Endothelial cell of umbilical vein (primary cell): ENCODE measurements at regions not wholly inside any gene's neighbourhood (a gene's known extent, or its start where the extent isn't known, plus 50 kb on each side); places are given as distances from the start of the nearest gene placed in this dataset.

Source experiments
- BruUV-seq: library from RNA; stranded (reverse); fragments of 400-500 nt; replicated peaks from 2 replicates; lab custom pipeline; 2021; lab: Mats Ljungman, UMichigan
- CTCF ChIA-PET: fragments of 300-600, 350-600 bp; sonication (Branson Sonifier 250); formaldehyde crosslinking; loops from one replicate; lab custom pipeline; 2021; ENCODE audit warnings: antibody characterized with exemption, inconsistent platforms; lab: Charles Lee
- POLR2A ChIA-PET: fragments of 300-600, 350-600 bp; sonication (Branson Sonifier 250); formaldehyde crosslinking; loops from one replicate; lab custom pipeline; 2021; ENCODE audit warnings: antibody characterized with exemption, inconsistent platforms; lab: Charles Lee
- DNase-seq: peaks from one replicate; pipeline ENCODE4 v3.0.0-alpha.2; 2011; ENCODE audit warnings: low read depth, low spot score
- FAIRE-seq: peaks from 2 replicates; lab custom pipeline; 2011; peaks lifted over from hg19 to GRCh38; lab: Jason Lieb, UNC
- H2AFZ ChIP-seq: 2 replicates; pipeline ENCODE4 v1.6.0; 2012; ENCODE audit warnings: low read depth, low read length, control low read depth, inconsistent platforms
- H3K27ac ChIP-seq: 2 replicates; pipeline ENCODE4 v1.5.1; 2011; ENCODE audit warnings: low read depth, mild to moderate bottlenecking, control low read depth, low read length, moderate library complexity; ENCODE audit not compliant: insufficient read depth
- H3K27me3 ChIP-seq, 2 experiments: 2 replicates each; pipeline versions ENCODE4 v1.6.0 to v1.6.1; 2011; ENCODE audit warnings: low read length in 2 of 2, mixed read lengths in 1 of 2; ENCODE audit not compliant: control insufficient read depth in 2 of 2, insufficient read depth in 2 of 2
- H3K36me3 ChIP-seq, 2 experiments: 2 replicates in 1 of 2; 3 replicates in 1 of 2; pipeline ENCODE4 v1.5.1; 2011; ENCODE audit warnings: low read length in 2 of 2, mild to moderate bottlenecking in 1 of 2, moderate library complexity in 1 of 2; ENCODE audit not compliant: control insufficient read depth in 2 of 2, insufficient read depth in 2 of 2; ENCODE audit errors: extremely low read depth in 1 of 2
- H3K4me1 ChIP-seq: 3 replicates; pipeline ENCODE4 v1.5.1; 2011; ENCODE audit warnings: mild to moderate bottlenecking, low read length; ENCODE audit not compliant: control insufficient read depth, insufficient read depth; ENCODE audit errors: extremely low read depth
- H3K4me2 ChIP-seq: 2 replicates; pipeline ENCODE4 v1.6.1; 2011; ENCODE audit warnings: low read length, control low read depth, mixed read lengths; ENCODE audit not compliant: insufficient read depth
- H3K4me3 ChIP-seq, 3 experiments: fragments of 200-600 bp in 1 of 3; sonication (generic), shearing (Covaris generic) in 1 of 3; replicated peaks in 1 of 3; 2 replicates each; pipeline ENCODE4 v1.5.1; 2011 to 2016; ENCODE audit warnings: control low read depth in 3 of 3, low read length in 3 of 3, mild to moderate bottlenecking in 2 of 3, inconsistent platforms in 1 of 3, low read depth in 1 of 3, moderate library complexity in 1 of 3; ENCODE audit not compliant: insufficient read depth in 1 of 3
- H3K79me2 ChIP-seq: 2 replicates; pipeline ENCODE4 v1.6.0; 2012; ENCODE audit warnings: low read length, inconsistent platforms; ENCODE audit not compliant: control insufficient read depth, insufficient read depth
- H3K9ac ChIP-seq: replicated peaks from 2 replicates; pipeline ENCODE3; 2011; ENCODE audit warnings: low read length, control low read depth; ENCODE audit not compliant: insufficient read depth; ENCODE audit errors: extremely low read depth
- H3K9me1 ChIP-seq: replicated peaks from 3 replicates; pipeline ENCODE4 v1.6.0; 2011; ENCODE audit warnings: mild to moderate bottlenecking, low read length; ENCODE audit not compliant: control insufficient read depth, insufficient read depth; ENCODE audit errors: extremely low read depth
- H3K9me3 ChIP-seq: replicated peaks from 2 replicates; pipeline ENCODE4 v1.5.1; 2012; ENCODE audit warnings: low read length, inconsistent platforms; ENCODE audit not compliant: control insufficient read depth, insufficient read depth
- H4K20me1 ChIP-seq: replicated peaks from 2 replicates; pipeline ENCODE3; 2011; ENCODE audit warnings: mild to moderate bottlenecking, low read length; ENCODE audit not compliant: control insufficient read depth, insufficient read depth; ENCODE audit errors: extremely low read depth
- CTCF ChIP-seq, 2 donors: IDR thresholded peaks; 1 replicate in 1 of 2; 2 replicates in 1 of 2; pipeline ENCODE4 v1.5.1; 2011; ENCODE audit warnings: low read length in 2 of 2, mild to moderate bottlenecking in 2 of 2, moderate library complexity in 2 of 2, control low read depth in 1 of 2, inconsistent platforms in 1 of 2, low read depth in 1 of 2; ENCODE audit not compliant: insufficient read depth in 1 of 2; ENCODE audit errors: extremely low read depth in 1 of 2
- EZH2 ChIP-seq: IDR thresholded peaks from 2 replicates; pipeline ENCODE4 v1.6.1; 2012; ENCODE audit warnings: borderline replicate concordance, low read depth, mild to moderate bottlenecking, moderate library complexity, low read length, inconsistent platforms; ENCODE audit not compliant: severe bottlenecking
- FOS ChIP-seq: IDR thresholded peaks from 2 replicates; pipeline ENCODE4 v1.6.1; 2011; ENCODE audit warnings: mild to moderate bottlenecking, low read length, moderate library complexity, borderline replicate concordance; ENCODE audit not compliant: insufficient read depth
- GATA2 ChIP-seq: IDR thresholded peaks from 2 replicates; pipeline ENCODE4 v1.7.0; 2011; ENCODE audit warnings: low read depth, mild to moderate bottlenecking, moderate library complexity, mixed read lengths, low read length; ENCODE audit not compliant: insufficient read length, insufficient read depth
- JUN ChIP-seq: IDR thresholded peaks from 2 replicates; pipeline ENCODE4 v1.6.1; 2011; ENCODE audit warnings: borderline replicate concordance, low read depth; ENCODE audit not compliant: insufficient read length, insufficient read depth
- MAX ChIP-seq: IDR thresholded peaks from 2 replicates; pipeline ENCODE4 v1.6.1; 2011; ENCODE audit not compliant: insufficient read depth, insufficient read length
- MYC ChIP-seq: IDR thresholded peaks from one replicate; pipeline ENCODE4 v1.6.1; 2011; ENCODE audit warnings: mild to moderate bottlenecking, low read depth, low read length
- POLR2A ChIP-seq: IDR thresholded peaks from 2 replicates; pipeline ENCODE4 v1.6.1; 2012; ENCODE audit warnings: low read depth, mild to moderate bottlenecking, control low read depth, low read length
- POLR2AphosphoS5 ChIP-seq: IDR thresholded peaks from 2 replicates; pipeline ENCODE4 v1.6.1; 2012; ENCODE audit warnings: low read depth, mild to moderate bottlenecking, control low read depth, low read length, moderate library complexity; ENCODE audit not compliant: insufficient read depth
- dilution Hi-C: fragments of 300-500 bp; cut with MboI; formaldehyde crosslinking; loops from one replicate; pipeline ENCODE4 v1.15.0; 2019; ENCODE audit warnings: low sequenced_read_pairs; ENCODE audit not compliant: extremely low pct_ligation_motif_present
- intact Hi-C: fragments of 100-400 bp; cut with micrococcal nuclease; formaldehyde crosslinking; loops from one replicate; pipeline ENCODE4 v1.10.0; 2022

- Histone ChIP-seq H3K27me3 (no peaks in the 10 kb centered on the region), H3K9me3 (peaks cover 4% of the 10 kb centered on the region), H2AFZ (no peak overlapping the region), H3K27ac (no peak overlapping the region), H3K4me2 (no peak overlapping the region), H4K20me1 (no peaks in the 10 kb centered on the region), H3K4me1 (no peaks in the 10 kb centered on the region), H3K9ac (no peak overlapping the region), H3K9me1 (no peaks in the 10 kb centered on the region), H3K36me3 (no peaks in the 10 kb centered on the region), H3K4me3 (no peak overlapping the region), H3K79me2 (no peaks in the 10 kb centered on the region)
- DNase-seq = no peak
- dilution Hi-C loops = no loop called here
- BruUV-seq = no TSS peak
- intact Hi-C loops = no loop called here
- TF ChIP-seq CTCF (IDR thresholded peaks at IDR 0.05; ENCODE audit: extremely low read depth in 1 of 2, insufficient read depth in 1 of 2, low read depth in 1 of 2, low read length in 2 of 2) = no peak
- TF ChIP-seq MYC = no peak
- TF ChIP-seq JUN = no peak
- no peak for TF ChIP-seq FOS
- TF ChIP-seq POLR2A = no peak
- no peak for TF ChIP-seq GATA2
- TF ChIP-seq EZH2 = no peak
- TF ChIP-seq MAX = no peak
- TF ChIP-seq POLR2AphosphoS5 = no peak
- ChIA-PET POLR2A (no interaction called here), CTCF (no interaction called here)
- FAIRE-seq = no peak
Observed at GRCh38 chr13:84570831-84571230, 688.6 kb upstream of the SLITRK1 start.
